ENCODE measurements at regions not wholly inside any gene's neighbourhood (a gene's known extent, or its start where the extent isn't known, plus 50 kb on each side); places are given as distances from the start of the nearest gene placed in this dataset.

GRCh38 chr2:219962801-219963200 is 335.4 kb downstream of the SLC4A3 start:
- no peak for DNase-seq

- no peak for DNase-seq
Observed at GRCh38 chr2:219965287-219966194, 338.1 kb downstream of the SLC4A3 start.

- DNase-seq: no peak
Observed at GRCh38 chr2:219967247-219968245, 340.1 kb downstream of the SLC4A3 start.

GRCh38 chr2:219968685-219969345 is 341.4 kb downstream of the SLC4A3 start:
- DNase-seq: no peak

GRCh38 chr2:219969508-219969907 is 342.1 kb downstream of the SLC4A3 start:
- no peak for DNase-seq

- no peak for DNase-seq
Observed at GRCh38 chr2:219973136-219973535, 345.7 kb downstream of the SLC4A3 start.

GRCh38 chr2:219976871-219977270 is 349.4 kb downstream of the SLC4A3 start:
- no peak for DNase-seq

- no peak for DNase-seq
Observed at GRCh38 chr2:219980638-219981037, 353.2 kb downstream of the SLC4A3 start.

GRCh38 chr2:219983836-219984235 is 356.4 kb downstream of the SLC4A3 start:
- DNase-seq: no peak

- no peak for DNase-seq
Observed at GRCh38 chr2:219985017-219985416, 357.6 kb downstream of the SLC4A3 start.

- DNase-seq: no peak
Observed at GRCh38 chr2:219987830-219988229, 360.4 kb downstream of the SLC4A3 start.

GRCh38 chr2:219989744-219990143 is 362.3 kb downstream of the SLC4A3 start:
- no peak for DNase-seq

- DNase-seq: no peak
Observed at GRCh38 chr2:219991116-219991515, 363.7 kb downstream of the SLC4A3 start.

- DNase-seq: no peak
Observed at GRCh38 chr2:219995399-219995798, 368.0 kb downstream of the SLC4A3 start.

GRCh38 chr2:219995991-219996765 is 368.7 kb downstream of the SLC4A3 start:
- DNase-seq: no peak

- no peak for DNase-seq
Observed at GRCh38 chr2:219997341-219997851, 370.0 kb downstream of the SLC4A3 start.

GRCh38 chr2:219998107-219998506 is 370.7 kb downstream of the SLC4A3 start:
- DNase-seq: no peak

- no peak for DNase-seq
Observed at GRCh38 chr2:219998714-219999227, 371.3 kb downstream of the SLC4A3 start.

GRCh38 chr2:220000080-220000479 is 372.6 kb downstream of the SLC4A3 start:
- no peak for DNase-seq

- no peak for DNase-seq
Observed at GRCh38 chr2:220000586-220000985, 373.2 kb downstream of the SLC4A3 start.

GRCh38 chr2:220001751-220002150 is 374.3 kb downstream of the SLC4A3 start:
- no peak for DNase-seq

- no peak for DNase-seq
Observed at GRCh38 chr2:220002251-220002650, 374.8 kb downstream of the SLC4A3 start.

Measured in activated CD4-positive, alpha-beta T cell treated with anti-CD3 and anti-CD28 coated beads for 1 hour (primary cell).